Limb (tissue), 2 donors: ENCODE measurements at regions not wholly inside any gene's neighbourhood (a gene's known extent, or its start where the extent isn't known, plus 50 kb on each side); places are given as distances from the start of the nearest gene placed in this dataset.

Experiments used
- DNase-seq, 2 donors: peaks; one replicate each; pipeline ENCODE4 v3.0.0-alpha.2; 2016; ENCODE audit errors: extremely low spot score in 2 of 2

DNA sequence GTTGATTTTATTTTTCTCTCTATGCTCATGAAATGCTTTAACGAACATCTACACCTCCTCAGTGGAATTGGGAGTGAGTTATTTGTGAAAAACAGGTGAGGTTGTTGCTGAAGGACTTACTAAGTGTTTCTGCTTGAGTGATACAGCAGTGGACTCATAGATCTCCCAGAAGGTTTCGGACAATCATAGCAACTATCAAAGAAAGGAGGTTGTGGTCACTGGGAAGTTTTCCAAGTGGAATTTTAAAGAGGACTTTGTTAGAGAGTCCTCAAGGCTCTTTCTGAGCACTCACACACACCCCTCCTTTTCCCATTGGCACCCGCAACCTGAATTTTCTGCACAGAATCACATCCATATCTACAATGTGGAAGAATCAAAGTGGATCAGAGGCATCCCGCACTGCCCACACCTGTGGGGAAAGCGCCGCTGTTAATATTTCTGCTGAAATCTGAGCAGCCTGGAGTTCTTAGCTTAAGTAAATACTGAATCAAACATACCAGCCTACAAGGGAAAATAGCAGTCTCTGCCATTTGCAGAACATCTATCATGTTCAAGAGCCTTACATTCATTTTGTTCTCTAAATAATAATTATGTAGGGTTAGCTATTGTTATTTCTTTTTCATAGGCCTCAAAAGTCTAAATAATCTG is 719.4 kb downstream of the DIAPH3 start:
- DNase-seq, result no peak

DNA sequence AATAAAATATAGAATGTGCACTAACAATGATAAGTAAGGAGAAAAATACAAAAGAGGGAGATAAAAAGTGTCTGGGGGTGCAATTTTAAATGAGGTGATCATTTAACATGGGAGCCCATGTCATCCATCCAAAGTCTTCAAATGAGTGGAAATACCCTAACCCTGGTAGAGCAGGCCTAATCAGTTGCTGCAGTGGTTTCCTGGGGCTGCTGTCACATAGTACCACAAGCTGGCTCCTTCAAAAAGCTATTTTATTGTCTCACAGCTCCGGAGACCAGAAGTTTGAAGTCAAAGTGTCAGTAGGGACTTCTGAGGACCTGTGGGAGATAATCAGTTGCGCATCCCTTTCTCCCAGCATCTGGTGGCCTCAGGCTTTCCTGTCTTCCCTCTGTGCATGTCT is 717.9 kb downstream of the DIAPH3 start:
- DNase-seq, result no peak

DNA sequence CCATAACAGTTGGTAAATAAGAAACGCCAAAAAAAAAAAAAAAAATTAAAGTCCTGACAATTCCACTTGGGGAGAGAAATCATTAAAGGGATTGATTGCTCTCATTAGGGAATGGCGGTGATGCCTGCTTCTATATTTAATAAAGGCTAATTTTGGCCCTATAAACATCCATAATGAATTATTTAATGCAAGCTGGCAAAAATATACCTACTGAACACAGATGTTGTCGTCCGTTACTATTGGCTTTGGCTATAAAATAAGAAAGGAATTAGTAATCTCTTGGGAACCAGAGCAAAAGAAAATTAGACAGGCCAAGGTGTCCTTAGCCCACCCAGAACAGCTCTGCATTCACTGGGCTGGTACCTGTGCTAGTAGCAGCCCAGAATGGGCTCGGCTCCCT is 717.3 kb downstream of the DIAPH3 start:
- no peak for DNase-seq

DNA sequence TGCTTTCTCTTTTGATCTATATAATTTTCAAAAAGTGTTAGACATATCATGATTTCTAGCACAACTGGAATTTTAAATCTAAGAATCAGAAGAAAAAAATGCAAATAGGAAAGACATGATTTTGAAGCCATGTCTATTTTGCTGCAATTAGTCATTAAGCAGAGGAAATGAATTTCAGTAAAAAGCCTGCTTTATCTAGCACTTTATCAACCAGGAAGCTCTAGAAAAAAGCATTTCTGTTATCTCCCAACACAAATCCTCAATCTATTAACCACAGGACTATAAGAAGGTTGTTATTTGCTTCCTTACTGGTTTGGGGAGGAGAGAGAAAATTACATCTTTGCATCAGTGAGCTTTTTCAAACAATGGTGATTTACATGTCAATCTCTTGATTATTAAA is 716.7 kb downstream of the DIAPH3 start:
- no peak for DNase-seq

DNA sequence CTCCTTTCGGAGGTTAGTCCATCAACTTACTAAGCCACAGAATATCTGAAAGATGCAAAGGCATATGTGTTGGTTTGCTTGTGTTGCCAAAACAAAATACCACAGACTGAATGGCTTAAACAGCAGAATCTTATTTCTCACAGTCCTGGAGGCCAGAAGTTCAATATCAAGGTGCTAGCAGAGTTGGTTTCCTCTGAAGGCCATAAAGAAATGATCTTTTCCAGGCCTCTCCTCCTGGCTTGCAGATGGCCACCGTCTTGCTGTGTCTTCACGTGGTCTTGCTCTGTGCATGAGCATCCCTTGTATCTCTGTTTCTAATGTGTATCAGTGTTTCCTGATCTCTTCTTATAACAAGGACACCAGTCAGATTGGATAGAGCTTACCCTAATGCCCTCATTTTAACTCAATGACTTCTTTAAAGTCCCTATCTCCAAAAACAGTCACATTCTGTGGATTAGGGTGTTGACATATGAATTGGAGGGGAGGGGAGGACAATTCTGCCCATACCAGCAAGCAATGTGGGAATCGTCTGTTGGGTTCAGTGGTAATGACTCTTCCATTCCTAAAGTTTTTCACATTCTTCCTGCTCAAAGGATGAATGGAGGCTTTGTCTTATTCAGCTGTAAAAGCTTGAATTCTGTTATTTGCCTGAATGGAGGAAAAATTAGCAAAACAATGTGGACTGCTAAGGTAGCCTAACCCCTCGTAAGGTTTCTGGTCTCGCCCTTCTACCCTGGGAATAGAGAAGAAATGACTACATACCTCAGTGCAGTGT is 715.7 kb downstream of the DIAPH3 start:
- no peak for DNase-seq

DNA sequence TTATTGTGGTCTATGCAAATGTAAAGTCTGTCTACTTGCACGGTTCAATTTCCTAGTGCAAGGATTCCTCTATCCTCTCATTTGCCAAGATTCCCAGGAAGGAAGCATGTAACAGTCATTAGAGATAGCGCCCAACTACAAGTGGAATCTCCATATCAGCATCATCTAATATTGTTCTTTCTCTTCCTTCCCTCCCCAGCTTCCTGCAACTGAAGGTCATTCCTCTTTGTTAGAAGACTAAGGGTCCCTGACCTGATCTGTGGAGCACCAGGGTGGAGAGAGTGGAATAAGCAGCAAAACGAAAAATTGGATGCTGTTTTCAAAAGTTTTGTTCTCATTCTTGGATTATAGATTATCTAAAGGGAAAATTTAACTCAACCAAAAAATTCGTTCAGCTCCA is 714.0 kb downstream of the DIAPH3 start:
- DNase-seq, result no peak

DNA sequence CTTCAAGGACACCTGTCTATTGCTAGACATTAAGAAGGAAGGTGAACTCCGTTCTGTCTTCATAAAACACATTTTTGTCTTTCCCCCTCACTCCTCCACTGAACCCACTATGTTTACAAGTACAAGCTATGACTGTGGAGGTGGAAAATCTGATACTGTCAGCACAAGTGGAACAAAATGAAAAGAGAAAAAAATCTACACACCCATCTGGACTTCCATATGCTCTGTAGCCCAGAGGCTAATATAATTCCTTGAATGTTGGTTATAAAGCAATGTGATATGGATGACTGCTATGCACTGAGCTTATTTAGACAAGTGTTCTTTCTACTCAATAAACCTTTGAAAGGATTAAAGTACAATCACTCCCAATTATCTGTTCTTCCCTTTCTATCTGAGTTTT is 713.5 kb downstream of the DIAPH3 start:
- no peak for DNase-seq

DNA sequence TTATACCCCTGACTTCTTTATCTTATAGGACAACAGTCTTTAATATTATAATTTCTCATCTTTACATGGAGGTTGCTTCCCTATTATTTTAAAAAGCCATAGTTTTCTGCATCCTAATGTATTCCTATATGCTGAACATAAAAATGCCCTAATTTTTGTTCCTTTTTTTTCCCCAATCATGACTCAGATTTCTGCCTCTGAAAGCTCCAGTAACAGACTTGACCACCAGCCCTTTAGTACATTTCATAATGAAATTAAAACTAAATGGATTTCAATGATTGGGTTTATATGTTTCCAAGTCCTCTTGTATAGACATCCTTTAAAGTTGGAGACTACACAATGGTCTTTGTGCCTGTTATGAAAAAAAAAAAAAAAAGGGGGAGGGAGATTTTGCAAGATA is 712.5 kb downstream of the DIAPH3 start:
- DNase-seq, result no peak

DNA sequence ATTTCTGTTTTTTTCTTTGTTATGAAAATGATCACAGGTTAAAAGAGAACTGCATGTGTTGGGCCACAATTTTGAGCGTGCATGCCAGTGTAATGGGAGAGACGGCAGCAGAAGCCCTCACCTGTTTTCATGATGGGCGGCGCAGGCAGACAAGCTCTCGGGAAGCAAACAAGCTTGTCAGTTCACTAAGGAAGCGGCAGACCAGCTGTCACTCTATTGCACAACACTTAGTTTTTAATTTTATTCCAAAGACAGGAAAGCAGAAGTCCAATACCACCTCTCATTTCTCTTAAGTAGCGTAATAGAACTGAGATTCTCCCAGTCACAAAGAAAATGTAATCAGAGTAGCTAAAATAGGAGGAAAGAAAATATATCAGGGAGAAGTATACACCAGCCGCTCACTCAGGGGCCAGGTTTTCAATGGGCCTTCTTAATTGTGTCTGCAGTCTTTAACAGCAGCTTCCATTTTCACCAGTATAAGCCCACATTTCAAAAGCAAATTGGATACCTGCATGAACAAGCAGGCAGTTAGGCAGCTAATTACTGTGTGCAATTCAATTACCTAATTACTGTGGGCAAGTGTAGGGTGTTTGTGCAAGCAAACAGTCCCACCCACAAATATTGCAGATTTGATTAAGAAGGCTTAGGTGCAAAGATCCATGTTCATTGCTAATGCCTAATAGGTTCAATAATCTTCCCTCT is 711.4 kb downstream of the DIAPH3 start:
- no peak for DNase-seq

DNA sequence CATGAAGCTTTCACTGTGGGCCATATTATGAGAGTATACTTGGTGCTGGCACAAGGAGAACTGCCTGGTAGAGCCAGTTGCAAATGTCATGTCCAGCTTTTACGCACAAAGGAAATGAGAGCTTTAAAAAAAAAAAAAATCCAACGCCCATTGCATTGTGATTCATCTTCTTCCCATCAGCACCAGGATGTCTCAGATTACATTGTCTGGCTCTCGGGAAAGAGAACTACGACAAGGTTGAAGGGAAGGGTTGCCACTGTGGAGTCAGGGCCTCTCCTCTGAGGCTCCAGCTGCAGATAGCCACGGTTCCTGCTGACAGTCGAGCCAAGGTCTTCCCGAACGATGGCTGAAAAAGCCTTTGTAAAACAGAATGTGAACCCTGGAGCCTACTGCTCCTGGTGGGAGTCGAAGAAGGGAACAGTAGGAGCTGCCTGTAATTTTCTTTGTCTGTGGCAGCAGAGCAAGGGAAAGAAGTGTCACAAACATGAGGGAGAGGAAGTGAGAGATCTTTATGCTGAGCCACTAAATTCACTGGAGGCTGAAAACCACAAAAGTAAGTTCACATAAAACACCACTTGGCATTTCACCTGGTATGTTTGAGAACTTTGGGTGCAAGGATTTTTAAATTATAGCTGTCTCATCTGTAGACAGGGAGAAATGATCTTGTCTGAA is 704.7 kb downstream of the DIAPH3 start:
- no peak for DNase-seq

DNA sequence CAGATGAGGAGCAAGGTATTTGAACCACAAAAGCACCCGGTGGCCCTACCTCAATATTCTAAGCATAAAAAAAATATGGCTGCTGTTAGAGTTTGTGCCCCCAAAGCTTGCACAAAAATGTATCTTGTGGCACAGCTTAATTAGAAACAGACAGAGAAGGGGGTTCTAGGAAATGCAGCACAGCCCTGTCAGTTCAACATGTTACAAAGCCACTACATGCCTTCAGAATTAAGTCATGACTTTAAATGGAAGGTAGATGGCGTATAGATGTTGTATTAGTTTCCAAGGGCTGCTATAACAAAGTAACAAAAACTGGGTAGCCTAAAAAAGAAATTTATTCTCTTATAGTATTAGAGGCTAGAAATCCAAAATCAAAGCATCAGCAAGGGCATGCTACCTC is 703.8 kb downstream of the DIAPH3 start:
- no peak for DNase-seq

DNA sequence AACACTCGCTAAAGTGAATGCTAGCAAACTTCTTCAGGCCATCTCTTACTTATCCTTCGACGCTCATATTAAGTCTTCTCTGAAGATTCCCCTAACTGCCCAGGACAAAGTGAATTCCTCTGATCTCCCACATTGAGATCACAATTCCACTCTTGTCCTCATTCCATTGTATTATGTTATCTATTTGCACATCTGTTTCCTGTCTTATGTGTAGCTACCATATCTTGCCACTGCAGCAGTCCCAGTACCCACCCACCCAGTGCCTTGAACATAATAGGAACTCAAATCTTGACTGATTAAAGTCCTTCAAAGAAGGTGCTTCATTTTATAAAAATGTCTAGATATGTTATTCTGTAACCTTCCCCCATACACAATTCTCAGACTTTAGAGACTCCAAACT is 702.3 kb downstream of the DIAPH3 start:
- DNase-seq, result no peak

DNA sequence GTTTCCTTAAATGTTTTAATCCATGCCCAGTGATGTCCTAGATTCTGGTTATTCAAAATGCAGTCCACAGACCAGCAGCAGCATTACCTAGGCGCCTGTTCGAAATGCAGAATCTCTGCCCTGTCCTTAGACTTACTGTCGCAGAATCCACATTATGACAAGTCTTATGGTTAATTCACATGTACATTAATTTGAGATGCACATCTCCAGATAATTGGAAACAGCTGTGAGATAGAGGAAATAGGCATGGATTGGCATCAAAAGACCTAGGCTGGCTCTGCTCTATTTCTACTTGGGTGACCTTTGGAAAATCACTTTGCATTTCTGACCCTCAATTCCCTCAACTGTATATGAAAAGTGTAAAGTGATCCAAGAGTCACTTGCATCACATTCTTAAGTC is 700.7 kb downstream of the DIAPH3 start:
- DNase-seq, result no peak

DNA sequence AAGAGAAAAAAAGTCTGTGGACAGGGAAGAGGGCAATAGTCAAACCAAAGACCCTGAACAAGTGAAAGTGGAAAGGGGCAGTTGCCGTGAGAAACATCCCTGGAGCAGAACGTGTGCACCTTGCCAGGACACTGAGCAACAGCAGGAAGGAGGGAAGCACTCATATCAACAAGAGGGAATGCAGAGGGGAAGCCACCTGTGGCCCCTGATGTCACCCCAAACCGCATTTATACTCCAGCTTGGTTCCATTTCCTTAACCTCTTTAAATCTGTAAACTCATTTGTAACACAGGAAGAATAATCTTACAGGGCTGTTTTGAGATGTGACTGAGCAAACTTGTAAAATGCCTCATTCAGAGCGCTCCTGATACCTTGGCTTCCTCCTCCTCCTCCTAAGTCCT is 698.8 kb downstream of the DIAPH3 start:
- no peak for DNase-seq

DNA sequence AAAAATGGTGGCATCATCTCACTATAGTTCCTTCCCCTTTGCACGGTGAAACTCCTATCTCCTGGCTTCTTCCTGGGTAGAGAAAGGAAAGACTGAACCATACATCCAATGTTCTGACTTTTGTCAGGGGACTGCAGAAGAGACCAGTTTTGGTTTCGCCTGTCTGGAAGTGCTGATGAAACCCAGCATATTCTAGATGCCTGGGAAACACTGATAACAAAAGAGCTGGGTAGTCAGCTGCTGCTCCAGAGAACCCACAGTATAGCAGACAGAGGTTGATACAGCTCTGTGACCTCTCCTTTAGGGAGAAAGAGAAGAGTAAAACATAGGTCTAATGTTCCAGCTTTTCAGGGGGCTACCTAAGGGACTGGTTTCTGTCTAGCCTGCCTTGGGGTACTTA is 695.3 kb downstream of the DIAPH3 start:
- DNase-seq, result no peak

DNA sequence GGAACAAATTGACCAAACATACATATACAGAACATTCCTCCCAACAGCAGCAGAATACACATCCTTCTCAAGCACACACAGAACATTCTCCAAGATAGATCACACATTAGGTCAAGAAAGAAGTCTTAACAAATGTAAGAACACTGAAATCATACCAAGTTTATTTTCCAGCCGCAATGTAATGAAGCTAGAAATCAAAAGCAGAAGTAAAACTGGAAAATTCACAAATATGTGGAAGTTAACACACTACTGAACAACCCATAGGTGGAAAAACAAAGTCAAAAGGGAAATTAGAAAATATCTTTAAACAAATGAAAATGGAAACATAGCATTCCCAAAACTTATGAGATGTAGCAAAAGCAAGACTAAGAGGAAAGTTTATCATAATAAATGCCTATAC is 692.6 kb downstream of the DIAPH3 start:
- DNase-seq, result no peak

DNA sequence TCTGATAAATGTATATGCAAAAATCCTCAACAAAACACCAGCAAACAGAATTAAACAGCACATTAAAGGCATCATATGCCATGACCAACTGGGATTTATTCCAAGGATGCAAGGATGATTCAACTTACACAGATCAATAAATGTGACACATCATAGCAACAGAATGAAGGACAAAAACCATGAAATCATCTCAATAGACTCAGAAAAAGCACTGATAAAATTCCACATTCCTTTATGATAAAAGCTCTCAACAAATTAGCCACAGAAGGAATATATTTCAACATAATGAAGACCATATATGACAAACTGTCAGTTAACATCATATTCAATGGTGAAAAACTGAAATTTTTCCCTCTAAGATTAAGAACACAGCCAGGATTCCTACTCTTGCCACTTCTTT is 691.6 kb downstream of the DIAPH3 start:
- no peak for DNase-seq

DNA sequence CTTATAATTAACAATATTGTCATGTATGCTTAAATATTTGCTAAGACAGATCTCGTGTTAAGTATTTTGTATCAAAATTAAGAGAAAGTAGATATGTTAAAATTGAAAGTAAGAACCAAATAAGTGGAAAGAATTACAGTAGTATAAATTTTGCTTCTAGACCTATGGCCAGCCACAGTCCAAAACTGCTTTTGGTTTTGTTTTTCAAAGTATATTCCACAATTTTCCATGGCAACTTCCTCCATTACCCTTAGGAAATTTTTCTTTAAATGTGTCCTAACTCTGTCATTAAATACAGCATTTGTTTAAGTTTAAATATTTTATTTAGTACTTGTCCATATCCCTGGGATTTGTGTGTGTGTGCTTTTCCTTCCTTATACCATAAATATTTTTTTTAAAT is 689.0 kb downstream of the DIAPH3 start:
- DNase-seq, result no peak

DNA sequence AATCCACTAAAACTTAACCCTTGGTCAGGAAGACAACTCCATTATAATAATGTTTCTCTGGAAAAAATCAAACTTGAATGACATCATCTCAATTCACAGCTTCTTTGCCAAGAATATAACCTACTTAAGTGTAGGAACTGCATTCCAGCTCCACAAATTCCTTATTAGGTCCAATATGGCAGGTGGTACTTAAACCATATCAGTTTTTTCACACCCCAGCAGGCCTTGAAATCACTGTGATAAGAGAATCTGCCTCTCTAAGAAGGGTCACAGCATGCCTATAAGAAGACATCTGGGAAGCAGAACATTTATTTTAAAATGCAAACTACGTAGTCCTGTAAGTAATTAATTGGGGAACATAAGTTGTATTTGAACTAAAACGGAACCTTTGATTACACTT is 687.8 kb downstream of the DIAPH3 start:
- DNase-seq, result no peak

DNA sequence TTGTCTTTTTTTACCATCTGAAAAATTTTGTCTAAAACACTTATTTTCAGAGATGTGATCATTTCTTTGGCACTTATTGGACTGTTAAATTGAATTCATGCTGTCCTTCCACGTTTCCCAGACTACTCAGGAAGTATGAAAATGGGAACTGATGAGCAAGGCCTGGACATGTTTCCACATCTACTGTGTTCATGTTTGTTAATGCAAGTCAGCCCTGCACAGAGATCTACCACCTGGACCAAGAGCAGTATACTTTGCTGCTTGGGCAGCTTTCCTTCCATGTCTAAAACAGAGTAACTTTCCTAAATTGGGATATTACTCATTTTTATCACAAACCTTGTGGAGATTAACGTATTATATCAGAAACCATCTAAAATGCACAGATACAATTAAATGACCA is 687.4 kb downstream of the DIAPH3 start:
- DNase-seq, result no peak

DNA sequence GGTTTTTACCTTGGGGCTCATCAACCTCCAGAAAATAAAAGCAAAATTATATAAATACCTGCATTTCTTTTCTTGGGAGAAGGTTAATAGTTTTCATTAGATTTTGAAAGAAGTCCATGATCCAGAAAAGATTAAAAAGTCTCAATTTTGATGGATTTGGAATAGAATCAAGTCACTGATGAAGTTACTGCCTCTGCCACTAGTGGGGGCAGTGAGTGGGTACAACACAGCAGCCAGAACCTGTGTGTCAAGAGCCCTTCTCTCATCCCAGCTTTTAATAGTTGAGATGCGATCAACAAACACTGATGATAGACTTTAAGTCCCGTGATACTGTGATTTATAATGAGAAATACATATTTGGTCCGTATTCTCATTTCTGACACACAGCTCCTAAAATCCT is 686.7 kb downstream of the DIAPH3 start:
- no peak for DNase-seq

DNA sequence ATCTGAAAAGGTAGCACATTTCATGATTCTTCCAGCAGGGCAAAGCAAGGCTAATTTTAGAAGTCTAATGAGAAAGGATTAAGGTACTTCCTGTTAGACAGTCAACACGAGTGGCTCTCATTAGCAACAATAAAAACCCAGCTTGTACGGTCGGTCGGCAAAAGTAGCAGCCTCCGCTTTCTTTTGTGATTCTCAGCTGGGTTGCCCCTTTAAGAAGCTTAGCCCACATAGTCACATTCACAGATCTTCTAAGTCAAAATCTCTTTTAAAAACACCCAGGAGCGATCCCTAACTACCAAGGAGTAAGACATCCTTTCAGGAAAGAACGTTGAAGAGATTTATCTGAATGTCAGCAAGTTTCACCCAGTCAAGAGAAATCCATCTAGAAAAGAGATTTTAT is 684.8 kb downstream of the DIAPH3 start:
- DNase-seq, result no peak
